ENCODE measurements at regions not wholly inside any gene's neighbourhood (a gene's known extent, or its start where the extent isn't known, plus 50 kb on each side); places are given as distances from the start of the nearest gene placed in this dataset.

DNA sequence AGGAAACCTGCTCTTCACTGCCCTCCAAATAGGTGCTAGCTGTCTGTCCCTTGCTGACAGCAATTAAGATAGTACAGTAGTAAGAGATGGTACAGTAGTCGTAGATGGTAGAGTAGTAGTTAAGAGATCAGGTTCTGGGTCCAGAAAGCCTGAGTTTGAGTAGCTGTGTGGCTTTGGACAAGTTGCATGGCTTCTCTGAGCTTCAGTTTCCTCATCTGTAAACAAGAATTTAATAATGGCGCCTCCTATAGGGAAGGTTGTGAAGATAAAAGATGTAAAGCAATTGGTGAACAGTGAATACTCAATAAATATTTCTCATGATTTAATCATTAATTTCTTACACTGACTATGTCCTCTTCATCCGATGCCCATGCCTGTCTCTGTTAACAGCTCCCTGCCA is 86.9 kb upstream of the BCL6 start:
- TF ChIP-seq POLR2A (IDR thresholded peaks at IDR 0.05) (no peak), EP300 (IDR thresholded peaks at IDR 0.05) (no peak)
- TF ChIP-seq, protein P1, sequence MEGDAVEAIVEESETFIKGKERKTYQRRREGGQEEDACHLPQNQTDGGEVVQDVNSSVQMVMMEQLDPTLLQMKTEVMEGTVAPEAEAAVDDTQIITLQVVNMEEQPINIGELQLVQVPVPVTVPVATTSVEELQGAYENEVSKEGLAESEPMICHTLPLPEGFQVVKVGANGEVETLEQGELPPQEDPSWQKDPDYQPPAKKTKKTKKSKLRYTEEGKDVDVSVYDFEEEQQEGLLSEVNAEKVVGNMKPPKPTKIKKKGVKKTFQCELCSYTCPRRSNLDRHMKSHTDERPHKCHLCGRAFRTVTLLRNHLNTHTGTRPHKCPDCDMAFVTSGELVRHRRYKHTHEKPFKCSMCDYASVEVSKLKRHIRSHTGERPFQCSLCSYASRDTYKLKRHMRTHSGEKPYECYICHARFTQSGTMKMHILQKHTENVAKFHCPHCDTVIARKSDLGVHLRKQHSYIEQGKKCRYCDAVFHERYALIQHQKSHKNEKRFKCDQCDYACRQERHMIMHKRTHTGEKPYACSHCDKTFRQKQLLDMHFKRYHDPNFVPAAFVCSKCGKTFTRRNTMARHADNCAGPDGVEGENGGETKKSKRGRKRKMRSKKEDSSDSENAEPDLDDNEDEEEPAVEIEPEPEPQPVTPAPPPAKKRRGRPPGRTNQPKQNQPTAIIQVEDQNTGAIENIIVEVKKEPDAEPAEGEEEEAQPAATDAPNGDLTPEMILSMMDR (IDR thresholded peaks at IDR 0.05), result no peak
- H3K4me3 ChIP-seq, result no peak overlapping the region
- no peak overlapping the region for H3K27ac ChIP-seq
- H3K4me1 ChIP-seq (ENCODE audit: insufficient read depth), result no peaks in the 10 kb centered on the region
- no peaks in the 10 kb centered on the region for H3K9me3 ChIP-seq
- no peaks in the 10 kb centered on the region for H3K36me3 ChIP-seq
- H3K27me3 ChIP-seq, result no peaks in the 10 kb centered on the region
- intact Hi-C loops (cut with DNase I), result no loop called here
- WGBS, 3 donors, result 84 to 89% (median 87%) methylated on average over 3 of the region's 3 CpGs
- DNase-seq, result no peak

DNA sequence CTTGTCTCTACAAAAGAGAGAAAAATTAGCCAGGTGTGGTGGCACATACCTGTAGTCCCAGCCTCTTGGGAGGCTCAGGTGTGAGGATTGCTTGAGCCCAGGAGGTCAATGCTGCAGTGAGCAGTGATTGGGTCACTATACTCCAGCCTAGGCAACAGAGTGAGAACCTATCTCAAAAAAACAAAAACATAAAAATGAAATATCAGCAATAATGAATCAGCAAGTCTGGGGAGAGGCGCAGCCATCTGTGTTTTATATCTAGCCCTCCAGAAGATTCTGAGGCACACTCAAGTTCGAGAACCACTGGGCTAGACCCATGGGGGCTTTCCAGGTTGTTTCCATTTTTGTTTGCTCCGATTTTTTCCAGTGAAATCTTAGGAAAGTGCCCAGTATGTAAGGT is 88.1 kb upstream of the BCL6 start:
- Histone ChIP-seq H3K27me3 (no peaks in the 10 kb centered on the region), H3K36me3 (no peaks in the 10 kb centered on the region), H3K4me3 (no peak overlapping the region), H3K27ac (no peak overlapping the region), H3K4me1 (ENCODE audit: insufficient read depth) (no peaks in the 10 kb centered on the region), H3K9me3 (no peaks in the 10 kb centered on the region)
- no peak for TF ChIP-seq EP300 (IDR thresholded peaks at IDR 0.05)
- TF ChIP-seq, protein P1 (IDR thresholded peaks at IDR 0.05), result no peak
- WGBS, 3 donors, result 86 to 90% (median 86%) methylated on average over 3 of the region's 3 CpGs
- intact Hi-C loops (cut with DNase I), result no loop called here
- DNase-seq, result no peak

DNA sequence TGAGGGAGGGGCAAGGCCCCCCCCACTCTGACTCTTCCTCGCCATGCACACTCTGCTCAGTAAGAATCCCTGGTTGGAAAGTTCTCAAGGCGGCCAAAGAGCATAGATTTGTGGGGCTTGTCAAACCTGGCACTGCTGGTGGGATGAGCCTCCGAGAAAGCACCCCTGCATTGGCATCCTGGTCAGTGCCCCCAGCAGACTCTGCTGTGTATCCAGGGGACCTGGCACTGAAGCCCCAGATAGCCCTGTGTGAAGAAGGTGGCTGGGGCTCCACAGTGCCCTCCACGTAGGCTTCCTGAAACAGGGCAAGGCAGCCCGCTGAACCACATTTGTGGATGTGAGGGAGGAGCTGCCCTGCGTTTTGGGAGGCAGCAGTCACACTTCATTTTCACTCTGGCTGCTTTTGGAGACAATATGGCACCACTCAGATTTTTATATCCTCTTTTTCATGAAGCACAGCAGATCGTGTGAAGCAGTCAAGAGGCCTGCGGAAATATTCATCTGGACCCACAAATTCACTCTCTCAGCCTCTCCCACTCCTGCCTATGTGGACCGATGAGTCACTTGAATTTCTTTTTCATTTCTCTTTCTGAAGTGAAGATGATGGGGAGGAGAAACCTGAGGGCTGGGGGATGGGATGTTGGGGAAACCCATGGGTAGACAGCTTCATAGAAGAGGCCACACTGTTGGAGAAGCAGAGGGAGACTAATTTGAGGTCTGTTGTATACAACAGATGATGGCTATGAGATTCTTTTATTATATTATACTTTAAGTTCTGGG is 88.7 kb upstream of the BCL6 start:
- H3K36me3 ChIP-seq, result no peaks in the 10 kb centered on the region
- H3K9me3 ChIP-seq, result no peaks in the 10 kb centered on the region
- no peaks in the 10 kb centered on the region for H3K4me1 ChIP-seq (ENCODE audit: insufficient read depth)
- whole genome bisulfite sequencing, 3 donors, result 85 to 90% (median 89%) methylated on average over 9 of the region's 9 CpGs
- no peaks in the 10 kb centered on the region for H3K27me3 ChIP-seq
- no peak for TF ChIP-seq EP300 (IDR thresholded peaks at IDR 0.05)
- TF ChIP-seq, protein P1 (IDR thresholded peaks at IDR 0.05), result no peak
- TF ChIP-seq POLR2A (IDR thresholded peaks at IDR 0.05), result no peak
- no peak overlapping the region for H3K27ac ChIP-seq
- no peak overlapping the region for H3K4me3 ChIP-seq
- DNase-seq, result no peak
- intact Hi-C loops (cut with DNase I), result no loop called here

DNA sequence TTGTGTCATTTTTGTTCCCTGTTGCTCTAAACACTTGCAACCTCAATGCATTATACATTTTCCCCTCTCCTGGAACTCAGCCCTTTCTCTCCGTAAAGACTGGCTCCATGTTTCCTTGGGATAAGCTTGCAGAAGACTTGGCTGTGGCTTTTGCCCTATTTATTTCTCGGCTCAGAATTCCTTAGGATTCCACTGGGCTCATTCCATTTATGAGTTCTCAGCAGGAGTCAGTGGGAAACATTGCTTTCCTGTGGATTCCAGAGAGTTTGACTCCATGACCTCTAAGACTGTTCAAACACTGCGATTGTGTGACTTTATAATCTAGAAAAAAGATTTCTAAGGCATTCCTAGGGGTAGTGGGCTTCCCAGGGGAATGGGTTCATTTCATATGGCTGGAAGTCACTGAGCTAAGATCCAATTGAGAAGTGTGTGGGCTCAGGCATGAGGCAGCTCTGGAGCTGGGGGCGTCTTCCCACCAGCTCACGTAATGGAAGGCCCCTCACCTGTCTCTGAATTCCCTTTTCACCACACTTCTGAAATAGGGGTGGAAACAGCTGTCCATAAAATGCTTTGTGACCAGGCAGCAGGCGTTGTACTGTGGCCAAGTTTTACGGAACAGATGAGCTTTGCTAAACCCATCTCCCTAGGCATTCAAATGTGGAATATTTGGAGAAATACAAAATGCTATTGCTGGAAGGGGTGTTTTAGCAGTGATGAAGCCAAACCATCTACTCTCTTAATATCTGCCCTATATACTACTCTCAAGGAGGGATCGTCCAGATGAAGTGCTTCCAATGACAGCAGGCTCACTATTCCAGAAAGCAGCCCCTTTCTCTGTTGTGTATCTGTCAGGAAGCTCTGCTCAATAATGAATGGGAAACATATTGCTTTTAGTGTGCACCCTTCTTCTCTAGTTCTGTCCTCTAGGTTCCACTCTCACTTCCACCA is 91.8 kb upstream of the BCL6 start:
- Histone ChIP-seq H3K4me3 (no peak overlapping the region), H3K36me3 (no peaks in the 10 kb centered on the region), H3K4me1 (ENCODE audit: insufficient read depth) (no peaks in the 10 kb centered on the region), H3K9me3 (no peaks in the 10 kb centered on the region), H3K27me3 (no peaks in the 10 kb centered on the region), H3K27ac (no peak overlapping the region)
- DNase-seq, result no peak
- intact Hi-C loops (cut with DNase I), result no loop called here
- TF ChIP-seq EP300 (IDR thresholded peaks at IDR 0.05) (no peak), POLR2A (IDR thresholded peaks at IDR 0.05) (no peak)
- TF ChIP-seq, protein P1 (IDR thresholded peaks at IDR 0.05), result no peak
- WGBS, 3 donors, result 63 to 73% (median 71%) methylated on average over 8 of the region's 8 CpGs
